HepG2 (cell line): ENCODE measurements at regions not wholly inside any gene's neighbourhood (a gene's known extent, or its start where the extent isn't known, plus 50 kb on each side); places are given as distances from the start of the nearest gene placed in this dataset.

Experiments used
- ATAC-seq: fragments of 200-7000 bp; cut with Tn5 transposase; 3 replicates; pipeline ENCODE4 v1.9.1; 2020; ENCODE audit warnings: mild to moderate bottlenecking, moderate library complexity
- BruUV-seq: library from RNA; stranded (reverse); fragments of 400-500 nt; replicated peaks from 2 replicates; lab custom pipeline; 2021; lab: Mats Ljungman, UMichigan
- CTCF ChIA-PET: fragments of 300-600 bp; formaldehyde crosslinking; extraction: SDS; loops from one replicate; lab custom pipeline; 2021; ENCODE audit warnings: low total read pairs, inconsistent platforms, low intra/inter-chr PET ratio; lab: Yijun Ruan, JAX
- POLR2A ChIA-PET: fragments of 350-600 bp; sonication (Branson Sonifier 250); formaldehyde crosslinking; loops from one replicate; lab custom pipeline; 2020; ENCODE audit warnings: antibody characterized with exemption, inconsistent platforms; lab: Yijun Ruan, JAX
- DNase-seq: peaks from one replicate; pipeline ENCODE4 v3.0.0-alpha.2; 2015; ENCODE audit warnings: low spot score
- FAIRE-seq: peaks from 3 replicates; lab custom pipeline; 2011; peaks lifted over from hg19 to GRCh38; lab: Jason Lieb, UNC
- H2AFZ ChIP-seq: one replicate; pipeline ENCODE4 v1.6.1; 2011; ENCODE audit warnings: low read length, inconsistent platforms
- H3K27ac ChIP-seq: fragments of 300-600 bp; 3 replicates; pipeline ENCODE4 v1.8.0; 2011; ENCODE audit warnings: mixed run types, mild to moderate bottlenecking, mixed read lengths, low read length, inconsistent platforms; ENCODE audit not compliant: insufficient read depth; ENCODE audit errors: extremely low read length
- H3K27me3 ChIP-seq, 2 experiments: fragments of 200-600 bp in 1 of 2; 2 replicates in 1 of 2; 3 replicates in 1 of 2; pipeline versions ENCODE4 v1.6.0 to v1.8.0; 2011; ENCODE audit warnings: low read length in 2 of 2, mild to moderate bottlenecking in 2 of 2, moderate library complexity in 2 of 2, inconsistent platforms in 1 of 2; ENCODE audit not compliant: insufficient read depth in 2 of 2, control insufficient read depth in 1 of 2
- H3K36me3 ChIP-seq, 2 experiments: fragments of 200-600 bp in 1 of 2; replicated peaks in 1 of 2; 2 replicates in 1 of 2; 3 replicates in 1 of 2; pipeline versions ENCODE4 v1.5.1 to v1.8.0; 2011; ENCODE audit warnings: low read length in 2 of 2, inconsistent platforms in 1 of 2; ENCODE audit not compliant: insufficient read depth in 2 of 2, control insufficient read depth in 1 of 2
- H3K4me1 ChIP-seq: 2 replicates; pipeline ENCODE4 v1.5.1; 2012; ENCODE audit warnings: low read length, inconsistent platforms; ENCODE audit not compliant: insufficient read depth
- H3K4me2 ChIP-seq: 2 replicates; pipeline ENCODE4 v1.6.0; 2011; ENCODE audit warnings: low read depth, low read length, inconsistent platforms
- H3K4me3 ChIP-seq, 3 experiments: fragments of 200-600 bp in 1 of 3; sonication (generic), shearing (Covaris generic) in 1 of 3; replicated peaks in 1 of 3; 2 replicates each; pipeline ENCODE4 v1.5.1; 2011 to 2016; ENCODE audit warnings: low read length in 3 of 3, inconsistent platforms in 2 of 3, low read depth in 2 of 3, mild to moderate bottlenecking in 2 of 3, control low read depth in 1 of 3, mixed read lengths in 1 of 3; ENCODE audit not compliant: insufficient read depth in 1 of 3
- H3K79me2 ChIP-seq: one replicate; pipeline ENCODE4 v1.6.1; 2011; ENCODE audit warnings: low read length, inconsistent platforms; ENCODE audit not compliant: insufficient read depth
- H3K9ac ChIP-seq: 2 replicates; pipeline ENCODE4 v1.6.0; 2011; ENCODE audit warnings: mild to moderate bottlenecking, low read depth, low read length, inconsistent platforms; ENCODE audit not compliant: insufficient read depth
- H3K9me3 ChIP-seq: 2 replicates; pipeline ENCODE4 v1.5.1; 2012; ENCODE audit warnings: mild to moderate bottlenecking, low read length
- H4K20me1 ChIP-seq: 2 replicates; pipeline ENCODE4 v1.6.0; 2011; ENCODE audit warnings: inconsistent platforms, mild to moderate bottlenecking, low read length, moderate library complexity; ENCODE audit not compliant: insufficient read depth
- AGO1 ChIP-seq: fragments of 200-400 bp; formaldehyde crosslinking; IDR thresholded peaks from 2 replicates; pipeline ENCODE4 v1.6.1; 2017; ENCODE audit warnings: mild to moderate bottlenecking, low read depth, low read length, moderate library complexity; ENCODE audit not compliant: poor library complexity, severe bottlenecking
- ELF3 ChIP-seq: IDR thresholded peaks from 2 replicates; pipeline ENCODE4 v1.6.1; 2016; ENCODE audit warnings: missing genetic modification reagents, missing compliant biosample characterization
- FOXO1 ChIP-seq: sonication (generic); formaldehyde crosslinking; IDR thresholded peaks from 2 replicates; pipeline ENCODE4 v1.4.0; 2020; ENCODE audit warnings: missing genetic modification reagents
- GTF2F1 ChIP-seq: fragments of 150-350 bp; IDR thresholded peaks from 2 replicates; pipeline ENCODE4 v1.6.1; 2014; ENCODE audit warnings: low read length
- KDM1A ChIP-seq: IDR thresholded peaks from 2 replicates; pipeline ENCODE4 v1.6.1; 2016; ENCODE audit warnings: missing compliant biosample characterization
- KDM3A ChIP-seq: IDR thresholded peaks from 2 replicates; pipeline ENCODE4 v1.6.1; 2018; ENCODE audit warnings: low read depth, missing compliant biosample characterization
- MNT ChIP-seq: fragments of 450-650 bp; IDR thresholded peaks from 2 replicates; pipeline ENCODE4 v1.6.1; 2016
- NCOA5 ChIP-seq: sonication (generic); formaldehyde crosslinking; IDR thresholded peaks from 2 replicates; pipeline ENCODE4 v1.4.0; 2020; ENCODE audit warnings: missing genetic modification reagents
- NFRKB ChIP-seq: fragments of 450-650 bp; IDR thresholded peaks from 2 replicates; pipeline ENCODE4 v1.6.1; 2017
- NR3C1 ChIP-seq: sonication (generic); formaldehyde crosslinking; IDR thresholded peaks from 2 replicates; pipeline ENCODE4 v1.4.0; 2020; ENCODE audit warnings: missing genetic modification reagents
- PCBP1 ChIP-seq: fragments of 200-400 bp; formaldehyde crosslinking; IDR thresholded peaks from 2 replicates; pipeline ENCODE4 v1.6.1; 2017; ENCODE audit warnings: mild to moderate bottlenecking, low read depth, low read length, borderline replicate concordance
- RFX5 ChIP-seq: IDR thresholded peaks from 2 replicates; pipeline ENCODE4 v1.6.1; 2011; ENCODE audit warnings: low read depth, low read length, improper control_type of control experiment
- YY1 ChIP-seq: IDR thresholded peaks from 2 replicates; pipeline ENCODE4 v1.6.1; 2011; ENCODE audit warnings: low read length, low read depth, moderate library complexity, mild to moderate bottlenecking; ENCODE audit not compliant: insufficient read depth, insufficient replicate concordance
- ZBTB38 ChIP-seq: sonication (generic); formaldehyde crosslinking; IDR thresholded peaks from 2 replicates; pipeline ENCODE4 v1.5.1; 2020; ENCODE audit warnings: mild to moderate bottlenecking, missing genetic modification reagents
- ZBTB40 ChIP-seq, 2 experiments: fragments of 450-650 bp in 1 of 2; sonication (generic) in 1 of 2; formaldehyde crosslinking in 1 of 2; IDR thresholded peaks; 2 replicates each; pipeline versions ENCODE4 v1.6.1 to v1.8.0; 2016 to 2022; ENCODE audit warnings: antibody characterized with exemption in 1 of 2, mild to moderate bottlenecking in 1 of 2, missing genetic modification reagents in 1 of 2
- ZKSCAN5 ChIP-seq: sonication (generic); formaldehyde crosslinking; IDR thresholded peaks from 2 replicates; pipeline ENCODE4 v1.5.1; 2020; ENCODE audit warnings: mild to moderate bottlenecking, missing genetic modification reagents
- ZNF775 ChIP-seq: sonication (generic); formaldehyde crosslinking; IDR thresholded peaks from 2 replicates; pipeline ENCODE4 v1.4.0; 2020; ENCODE audit warnings: missing genetic modification reagents, mild to moderate bottlenecking, moderate library complexity, borderline replicate concordance
- ZSCAN22 ChIP-seq: sonication (generic); formaldehyde crosslinking; IDR thresholded peaks from 2 replicates; pipeline ENCODE4 v1.4.0; 2020; ENCODE audit warnings: mild to moderate bottlenecking, missing genetic modification reagents
- WGBS: methylation state at CpG from one replicate; pipeline ENCODE4 v1.1.6; 2017; ENCODE audit warnings: low lambda C conversion rate; 5-methylcytosine and 5-hydroxymethylcytosine counted together
- in situ Hi-C: cut with HindIII; loops from 2 replicates; pipeline ENCODE4 v1.10.0; 2017; ENCODE audit warnings: low pct_unique_long_range_greater_than_20kb; ENCODE audit not compliant: extremely low pct_ligation_motif_present
- intact Hi-C: fragments of 100-400 bp; cut with micrococcal nuclease; formaldehyde crosslinking; loops from one replicate; pipeline ENCODE4 v1.10.0; 2022; ENCODE audit not compliant: unreplicated experiment

GRCh38 chr13:73250061-73250460 is 191.3 kb downstream of the KLF5 start:
- WGBS, result 48% methylated on average over 7 of the region's 7 CpGs
- no peak overlapping the region for H3K27ac ChIP-seq
- TF ChIP-seq ZBTB38 (CRISPR knock-in tag), result no peak
- no peak for TF ChIP-seq PCBP1
- TF ChIP-seq KDM1A (CRISPR knock-in tag), result no peak
- TF ChIP-seq ELF3, result no peak
- TF ChIP-seq NR3C1 (CRISPR knock-in tag), result no peak
- no peak for TF ChIP-seq RFX5
- no peak for TF ChIP-seq FOXO1 (CRISPR knock-in tag)
- no peak for TF ChIP-seq ZBTB40 (IDR thresholded peaks at IDR 0.05)
- TF ChIP-seq ZBTB40 (CRISPR knock-in tag; IDR thresholded peaks at IDR 0.05), result no peak
- no peak for TF ChIP-seq ZKSCAN5 (CRISPR knock-in tag)
- no peak for TF ChIP-seq ZNF775
- no peak for TF ChIP-seq NFRKB
- no peak for TF ChIP-seq YY1
- no peak for TF ChIP-seq GTF2F1
- no peak for TF ChIP-seq ZSCAN22 (CRISPR knock-in tag)
- TF ChIP-seq AGO1, result no peak
- no peak for TF ChIP-seq NCOA5
- TF ChIP-seq MNT, result no peak
- TF ChIP-seq KDM3A, result no peak

More at GRCh38 chr13:73250061-73250460, 191.3 kb downstream of the KLF5 start:
- no peaks in the 10 kb centered on the region for H3K36me3 ChIP-seq
- no peak overlapping the region for H2AFZ ChIP-seq
- no peaks in the 10 kb centered on the region for H3K4me1 ChIP-seq
- H4K20me1 ChIP-seq, result no peaks in the 10 kb centered on the region
- no peaks in the 10 kb centered on the region for H3K9me3 ChIP-seq
- H3K27me3 ChIP-seq, result no peaks in the 10 kb centered on the region; a peak in 1 of 5 replicates
- no peak overlapping the region for H3K4me3 ChIP-seq
- CTCF ChIA-PET, result no interaction called here
- in situ Hi-C loops, result no loop called here
- no peak for FAIRE-seq
- ATAC-seq, result no peak
- no peak overlapping the region for H3K9ac ChIP-seq
- intact Hi-C loops, result no loop called here
- BruUV-seq, result no TSS peak
- DNase-seq, result no peak
- no peaks in the 10 kb centered on the region for H3K79me2 ChIP-seq
- H3K4me2 ChIP-seq, result no peak overlapping the region
- POLR2A ChIA-PET, result no interaction called here
